ENCODE measurements at regions not wholly inside any gene's neighbourhood (a gene's known extent, or its start where the extent isn't known, plus 50 kb on each side); places are given as distances from the start of the nearest gene placed in this dataset.
"Not testable (repeated sequence)": the region's sequence is repeated elsewhere in the genome, so short reads cannot be mapped to it uniquely, and the experiment has no call there.

DNA sequence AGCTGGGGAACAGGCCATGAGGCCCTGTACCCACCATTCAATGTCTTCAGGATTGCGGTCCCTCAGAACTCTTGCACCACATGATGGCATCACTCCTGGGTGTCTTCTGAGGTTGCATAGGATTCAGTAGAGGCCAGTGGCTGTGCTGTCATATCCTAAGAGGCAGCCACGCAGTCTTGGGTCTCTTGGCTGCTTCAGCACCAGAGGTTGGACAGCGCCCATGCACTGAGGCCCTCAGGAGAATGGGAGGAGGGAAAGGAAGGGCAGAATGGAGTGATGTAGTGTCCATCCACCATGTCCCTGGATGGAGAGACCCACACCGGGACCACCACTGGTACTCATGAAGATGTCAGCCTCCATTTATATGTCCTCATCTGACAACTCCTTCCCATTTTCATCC, 439.9 kb downstream of the TUBA3C start:
- DNase-seq = not testable (repeated sequence)

DNA sequence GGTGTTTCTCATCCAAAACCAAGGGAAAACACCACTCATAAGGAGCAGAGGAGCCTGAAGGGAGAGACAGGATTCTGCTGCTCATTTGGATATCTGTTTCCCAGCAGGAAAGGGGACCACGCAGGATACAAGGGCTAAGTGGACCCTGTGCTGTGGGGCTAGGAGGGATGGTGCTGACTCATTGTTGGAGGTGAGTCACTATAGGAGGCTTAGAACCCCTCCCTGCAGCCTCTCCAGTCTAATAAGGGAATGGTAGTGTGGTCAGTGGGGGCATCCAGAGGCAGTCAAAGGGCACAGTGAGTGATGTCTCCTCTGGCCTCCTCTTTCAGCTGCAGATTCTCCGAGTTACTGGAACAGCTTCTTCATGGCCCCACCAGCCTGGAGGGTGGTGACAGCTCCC, 442.3 kb downstream of the TUBA3C start:
- DNase-seq = no peak

DNA sequence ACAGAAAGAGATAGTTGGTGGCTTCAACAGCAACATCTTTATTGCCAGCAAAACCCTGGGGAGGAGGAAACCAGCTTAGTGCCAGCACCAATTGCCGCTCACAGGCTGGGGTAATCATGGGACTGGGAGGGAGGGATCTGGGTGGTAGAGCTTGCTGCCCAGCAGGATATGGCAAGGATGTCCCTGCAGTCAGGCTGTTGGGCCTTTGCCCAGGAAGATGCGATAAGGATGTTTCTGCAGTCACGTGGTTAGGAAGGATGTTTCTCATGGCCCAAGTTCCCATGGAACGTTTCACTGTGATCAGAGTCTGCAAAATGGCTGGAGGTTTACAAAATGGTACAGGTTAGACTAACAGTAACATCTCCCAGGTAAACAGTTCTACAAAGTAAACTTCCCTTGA, 443.5 kb downstream of the TUBA3C start:
- DNase-seq = not testable (repeated sequence)

DNA sequence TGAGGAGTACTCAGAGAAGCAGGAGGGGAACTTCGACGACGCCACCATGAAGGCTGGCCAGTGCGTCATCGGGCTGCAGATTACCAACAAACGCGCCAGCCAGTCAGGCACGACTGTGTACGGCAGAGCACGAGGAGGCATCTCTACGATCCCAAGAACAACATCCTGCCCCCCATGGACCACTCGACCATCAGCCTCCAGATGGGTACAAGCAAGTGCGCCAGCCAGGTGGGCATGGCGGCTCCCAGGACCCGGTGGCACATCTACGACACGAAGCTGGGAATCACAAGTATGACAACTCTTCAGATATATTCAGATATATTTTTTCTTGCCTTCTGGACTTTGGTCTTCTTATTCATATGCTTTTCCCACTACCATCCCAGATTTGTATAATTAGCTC, 454.5 kb downstream of the TUBA3C start:
- DNase-seq = not testable (repeated sequence)

DNA sequence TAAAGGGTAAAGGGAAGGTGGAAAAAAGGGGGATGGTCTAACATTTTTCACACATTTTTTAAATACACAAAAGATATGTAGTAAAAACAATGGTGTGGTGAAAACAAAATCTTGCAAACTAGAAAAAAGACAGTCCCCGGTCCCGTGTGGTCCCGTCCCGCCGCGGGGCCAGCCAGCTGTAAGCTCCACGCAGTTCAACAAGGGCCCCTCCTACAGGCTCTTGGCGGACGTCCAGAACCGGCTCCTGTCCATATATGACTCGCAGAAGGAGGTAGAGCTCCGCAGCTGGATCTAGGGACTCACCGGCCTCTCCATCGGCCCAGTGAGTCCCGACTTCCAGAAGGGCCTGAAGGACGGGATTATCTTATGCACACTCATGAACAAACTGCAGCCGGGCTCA, 455.1 kb downstream of the TUBA3C start:
- DNase-seq = not testable (repeated sequence)

DNA sequence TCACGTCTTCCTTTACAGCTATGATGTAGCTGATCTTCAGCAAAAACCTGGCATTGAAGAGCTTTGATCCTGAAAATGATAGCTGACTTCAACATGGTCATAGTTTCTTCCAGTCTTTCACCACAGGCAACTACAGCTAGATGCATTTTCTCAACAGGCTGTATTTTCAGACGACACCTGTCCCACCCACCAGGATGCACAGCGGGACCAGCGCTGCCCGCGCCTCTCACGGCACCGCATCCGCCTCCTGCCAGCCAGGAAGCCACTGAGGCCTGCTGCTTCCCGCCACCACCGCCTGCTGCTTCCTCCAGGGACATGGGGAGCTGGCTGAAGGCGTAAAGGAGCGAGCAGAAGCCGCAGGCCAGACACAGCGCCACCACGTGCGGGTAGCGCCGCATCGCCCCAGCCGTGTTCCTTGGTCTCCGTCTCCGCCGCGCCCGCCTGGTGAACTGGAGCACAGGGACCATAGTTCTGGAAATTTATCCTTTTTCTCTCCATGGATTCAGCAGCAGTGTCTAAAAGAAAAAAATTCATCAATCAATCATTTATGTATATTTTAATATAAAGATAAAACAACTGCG, 456.3 kb downstream of the TUBA3C start:
- DNase-seq = not testable (repeated sequence)

DNA sequence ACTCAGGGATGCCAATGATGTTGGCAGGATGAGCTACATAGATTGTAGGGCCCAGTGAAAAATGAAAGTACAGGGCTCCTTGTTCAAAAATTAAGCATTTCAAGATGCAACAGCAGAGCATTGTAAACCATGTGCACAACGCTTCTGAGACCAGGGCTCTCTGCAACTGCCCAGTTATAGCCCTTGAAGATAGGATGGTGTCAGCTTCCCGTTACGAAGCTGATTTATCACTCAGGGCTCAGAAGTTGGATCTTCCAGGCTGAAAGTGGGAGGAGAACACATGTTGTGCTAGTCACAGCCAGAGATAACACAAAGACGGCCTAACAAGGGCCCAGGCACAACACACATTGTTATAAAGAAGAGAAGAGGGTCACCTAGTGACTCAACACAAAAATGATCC, 466.7 kb downstream of the TUBA3C start:
- DNase-seq = no peak

DNA sequence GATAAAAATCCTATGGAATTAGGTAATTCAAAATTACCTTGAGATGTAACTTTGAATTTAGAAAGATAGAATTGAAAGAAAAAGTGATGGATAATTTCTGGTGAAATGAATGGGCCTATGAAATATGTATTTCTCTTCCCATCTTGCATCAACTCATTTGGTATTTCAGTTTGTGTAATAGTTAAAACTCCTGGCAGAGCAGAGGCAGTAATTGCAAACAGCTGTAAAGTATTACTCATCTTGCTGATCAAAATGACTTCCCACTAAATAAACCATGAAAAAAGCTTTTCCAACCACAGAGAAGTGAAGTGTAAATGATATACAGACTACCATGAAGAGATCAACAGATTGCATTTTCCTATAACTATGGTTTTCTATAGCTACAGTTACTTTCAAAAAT, 471.0 kb downstream of the TUBA3C start:
- DNase-seq = not testable (repeated sequence)

DNA sequence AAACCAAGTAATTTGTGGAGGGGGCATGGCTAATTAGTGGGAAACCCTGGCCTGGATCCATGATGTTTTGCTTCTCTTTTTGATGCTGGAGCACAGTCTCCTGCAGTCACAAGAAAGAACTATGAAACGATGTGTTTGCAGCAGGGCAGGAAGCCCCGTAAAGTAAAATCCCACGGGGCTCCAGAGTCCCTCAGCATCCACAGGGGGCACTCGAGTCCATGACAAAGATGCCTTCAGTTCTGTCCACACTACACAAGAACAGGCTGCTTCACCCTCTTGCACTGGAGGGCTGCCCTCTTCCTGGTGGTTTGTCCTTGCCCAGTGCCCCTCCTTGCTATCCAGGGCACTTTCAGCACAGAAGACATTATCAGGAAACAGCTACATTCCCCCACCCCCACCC, 475.1 kb downstream of the TUBA3C start:
- DNase-seq = not testable (repeated sequence)

DNA sequence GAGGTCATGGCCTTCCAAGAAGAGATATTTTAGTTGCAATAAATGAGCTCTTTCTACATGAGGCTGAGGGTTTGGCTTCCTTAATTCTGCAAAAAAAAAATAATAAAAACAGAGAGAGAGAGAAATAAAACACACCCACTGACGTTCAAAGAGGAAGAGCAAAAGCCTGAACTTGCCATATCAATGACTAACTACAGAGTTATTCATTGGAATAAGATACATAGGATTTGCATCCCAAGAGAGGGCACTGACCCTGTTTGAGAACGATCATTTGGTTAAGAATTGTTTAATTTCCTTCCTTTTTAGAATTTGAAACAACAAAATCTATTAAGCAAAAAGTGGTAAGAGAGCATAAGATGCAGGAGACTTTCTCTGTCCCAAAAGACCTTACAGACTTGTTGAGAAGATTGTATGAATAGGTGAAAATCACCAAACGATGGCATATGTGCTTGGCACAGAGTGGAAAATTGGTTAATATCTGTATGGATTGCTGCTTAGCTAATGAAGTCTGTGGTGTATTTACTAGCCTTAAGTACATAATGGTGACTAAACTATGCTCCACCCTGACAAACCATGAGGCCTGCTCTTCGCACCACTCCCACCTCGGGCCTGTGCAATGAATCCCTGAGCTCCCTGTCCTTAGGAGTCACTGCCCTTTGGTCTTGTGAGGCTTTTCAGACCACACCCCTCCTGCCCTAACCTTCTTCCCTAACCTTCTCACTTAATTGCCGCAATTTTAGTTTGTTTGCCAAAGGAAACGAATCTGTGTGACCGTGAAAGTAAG, 479.0 kb downstream of the TUBA3C start:
- DNase-seq = not testable (repeated sequence)

DNA sequence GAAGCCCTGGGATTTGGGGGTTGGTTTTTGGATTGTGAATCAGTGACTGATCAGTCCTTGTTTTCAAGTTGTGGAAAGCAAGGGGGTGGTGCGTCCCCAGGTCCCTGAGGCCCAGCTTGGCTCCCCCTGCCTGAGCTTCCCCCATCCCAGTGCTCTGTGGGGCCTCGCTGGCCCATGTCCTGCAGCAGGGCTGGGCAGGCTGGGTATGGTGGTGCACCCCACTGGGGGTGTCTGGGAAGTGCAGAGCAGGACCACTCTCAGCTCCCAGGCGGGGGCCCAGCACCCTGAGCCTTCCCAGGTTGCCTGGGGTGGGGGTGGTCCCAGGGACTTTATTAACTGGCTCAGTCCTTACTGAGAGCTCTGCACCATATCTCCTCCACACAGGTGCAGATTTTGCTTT, 483.3 kb downstream of the TUBA3C start:
- not testable (repeated sequence) for DNase-seq

DNA sequence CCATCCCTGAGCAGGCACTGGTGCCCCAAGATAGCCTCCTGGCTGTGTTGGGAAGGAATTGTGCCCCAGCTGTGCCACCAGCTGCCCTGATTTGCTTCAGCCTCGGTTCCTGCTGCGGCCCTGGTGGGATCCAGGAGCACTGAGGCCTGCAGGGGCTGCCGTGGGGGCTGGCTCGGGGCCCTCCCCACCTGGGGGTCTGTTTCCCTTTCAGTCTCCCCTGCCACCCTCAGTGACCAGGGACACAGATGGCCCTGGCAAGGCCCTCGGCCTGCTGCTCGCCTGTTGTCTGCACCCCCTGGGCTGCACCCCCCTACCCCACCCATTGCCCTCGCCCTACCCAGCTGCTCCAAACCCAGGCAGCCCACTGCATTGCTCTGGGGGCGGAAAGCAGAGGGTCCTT, 483.8 kb downstream of the TUBA3C start:
- DNase-seq = not testable (repeated sequence)

DNA sequence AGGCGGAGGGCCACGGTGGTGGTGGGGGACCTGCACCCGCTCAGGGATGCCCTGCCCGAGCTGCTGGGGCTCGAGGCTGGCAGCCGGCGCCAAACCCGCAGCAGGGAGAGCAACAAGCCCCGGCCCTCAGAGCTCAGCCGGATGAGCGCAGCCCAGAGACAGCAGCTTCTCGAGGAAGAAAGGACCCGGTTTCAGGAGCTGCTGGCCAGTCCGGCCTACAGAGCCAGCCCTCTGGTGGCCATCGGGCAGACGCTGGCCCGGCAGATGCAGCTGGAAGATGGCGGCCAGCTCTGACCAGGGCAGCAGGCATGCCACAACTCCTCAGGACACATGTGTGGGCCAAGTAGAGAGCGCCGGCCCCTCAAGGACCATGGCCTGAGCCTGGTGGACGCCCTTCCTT, 484.4 kb downstream of the TUBA3C start:
- DNase-seq = not testable (repeated sequence)

DNA sequence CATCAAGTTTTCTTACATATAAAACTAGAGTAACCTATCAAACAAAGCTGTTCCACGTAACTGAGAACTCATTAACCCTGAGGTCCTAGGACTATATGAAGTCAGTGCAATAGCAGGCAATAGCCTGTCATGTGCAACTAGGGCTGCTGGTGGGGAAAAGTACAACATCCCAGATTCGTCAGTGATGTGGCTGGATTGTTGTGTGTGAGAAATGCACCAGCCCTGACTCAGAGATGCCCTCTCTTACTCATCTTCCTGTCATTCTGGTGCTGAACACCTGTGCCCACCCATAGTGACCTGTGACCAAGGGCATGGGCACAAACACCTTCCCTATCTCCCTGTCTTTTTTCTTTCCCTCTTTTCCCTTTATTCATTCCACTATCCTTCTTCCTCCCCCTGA, 504.2 kb downstream of the TUBA3C start:
- not testable (repeated sequence) for DNase-seq

DNA sequence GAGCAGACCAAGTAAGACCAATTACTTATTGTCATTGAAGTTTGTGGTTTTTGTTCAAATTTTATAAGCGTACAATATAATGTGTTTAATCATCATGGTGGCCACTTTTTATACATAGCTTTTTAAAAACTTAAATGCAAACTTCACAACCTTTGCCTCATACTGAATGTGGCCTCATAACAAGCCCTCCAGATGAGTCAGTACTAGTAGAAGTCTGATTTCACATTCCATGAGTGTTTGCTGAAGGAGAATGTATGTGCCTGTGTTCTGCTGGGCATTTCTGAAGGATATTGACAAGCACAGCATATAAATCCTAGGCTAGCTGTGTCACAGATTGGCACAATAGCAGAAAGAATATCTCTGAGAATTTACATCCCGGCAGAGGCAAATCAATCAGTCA, 506.4 kb downstream of the TUBA3C start:
- DNase-seq = not testable (repeated sequence)

DNA sequence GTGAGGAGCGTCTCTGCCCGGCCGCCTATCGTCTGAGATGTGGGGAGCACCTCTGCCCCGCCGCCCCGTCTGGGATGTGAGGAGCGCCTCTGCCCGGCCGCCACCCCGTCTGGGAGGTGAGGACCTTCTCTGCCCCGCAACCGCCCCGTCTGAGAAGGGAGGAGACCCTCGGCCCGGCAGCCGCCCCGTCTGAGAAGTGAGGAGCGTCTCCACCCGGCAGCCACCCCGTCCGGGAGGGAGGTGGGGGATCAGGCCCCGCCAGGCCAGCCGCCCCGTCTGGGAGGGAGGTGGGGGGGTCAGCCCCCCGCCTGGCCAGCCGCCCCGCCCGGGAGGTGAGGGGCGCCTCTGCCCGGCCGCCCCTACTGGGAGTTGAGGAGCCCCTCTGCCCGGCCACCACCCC, 507.8 kb downstream of the TUBA3C start:
- DNase-seq = not testable (repeated sequence)

DNA sequence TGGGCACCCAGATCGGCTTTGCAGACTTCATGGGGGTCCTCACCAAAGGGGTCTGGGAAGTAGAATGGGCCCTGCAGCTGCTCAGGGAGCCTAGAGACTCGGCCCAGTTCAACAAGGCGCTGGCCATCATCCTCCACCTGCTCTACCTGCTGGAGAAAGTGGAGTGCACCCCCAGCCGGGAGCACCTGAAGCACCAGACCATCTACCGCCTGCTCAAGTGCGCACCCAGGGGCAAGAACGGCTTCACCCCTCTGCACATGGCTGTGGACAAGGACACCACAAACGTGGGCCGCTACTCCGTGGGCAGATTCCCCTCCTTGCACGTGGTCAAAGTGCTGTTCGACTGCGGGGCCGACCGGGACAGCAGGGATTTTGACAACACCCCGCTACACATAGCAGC, 515.0 kb downstream of the TUBA3C start:
- DNase-seq = not testable (repeated sequence)

DNA sequence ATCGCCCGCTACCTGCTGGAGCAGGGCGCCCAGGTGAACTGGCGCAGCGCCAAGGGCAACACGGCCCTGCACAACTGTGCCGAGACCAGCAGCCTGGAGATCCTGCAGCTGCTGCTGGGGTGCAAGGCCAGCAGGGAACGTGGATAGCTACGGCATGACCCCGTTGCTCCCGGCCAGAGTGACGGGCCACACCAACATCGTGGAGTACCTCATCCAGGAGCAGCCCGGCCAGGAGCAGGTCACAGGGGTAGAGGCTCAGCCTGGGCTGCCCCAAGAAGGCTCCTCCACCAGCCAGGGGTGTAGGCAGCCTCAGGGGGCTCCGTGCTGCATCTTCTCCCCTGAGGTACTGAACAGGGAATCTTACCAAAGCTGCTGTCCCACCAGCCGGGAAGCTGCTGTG, 515.9 kb downstream of the TUBA3C start:
- DNase-seq = not testable (repeated sequence)

DNA sequence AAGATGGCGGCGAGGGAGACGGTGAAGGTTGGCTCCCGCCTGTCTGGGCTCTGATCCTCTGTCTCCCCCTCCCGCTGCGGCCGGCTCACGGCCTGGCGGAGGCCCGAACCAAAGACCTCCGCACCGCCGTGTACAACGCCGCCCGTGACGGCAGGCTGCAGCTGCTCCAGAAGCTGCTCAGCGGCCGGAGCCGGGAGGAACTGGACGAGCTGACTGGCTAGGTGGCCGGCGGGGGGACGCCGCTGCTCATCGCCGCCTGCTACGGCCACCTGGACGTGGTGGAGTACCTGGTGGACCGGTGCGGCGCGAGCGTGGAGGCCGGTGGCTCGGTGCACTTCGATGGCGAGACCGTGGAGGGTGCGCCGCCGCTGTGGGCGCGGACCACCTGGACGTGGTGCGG, 516.5 kb downstream of the TUBA3C start:
- not testable (repeated sequence) for DNase-seq

DNA sequence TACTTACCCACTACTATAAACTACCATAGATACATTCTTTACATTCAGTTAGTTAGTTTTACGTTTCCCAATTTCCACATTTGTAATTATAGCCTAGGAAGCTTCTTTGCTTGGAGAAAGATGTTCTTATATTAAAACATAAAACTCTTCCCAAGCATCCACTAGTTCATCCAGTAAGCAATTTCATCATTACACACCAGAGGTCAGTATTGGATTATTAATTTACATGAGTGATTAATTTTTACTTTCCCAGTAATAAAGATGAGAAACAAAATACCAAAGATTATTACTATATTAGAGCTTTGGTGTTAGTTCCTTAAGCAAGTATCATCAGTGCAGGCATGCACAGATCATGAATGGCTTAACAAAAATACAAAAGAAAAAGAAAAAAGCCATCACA, 518.4 kb downstream of the TUBA3C start:
- not testable (repeated sequence) for DNase-seq

DNA sequence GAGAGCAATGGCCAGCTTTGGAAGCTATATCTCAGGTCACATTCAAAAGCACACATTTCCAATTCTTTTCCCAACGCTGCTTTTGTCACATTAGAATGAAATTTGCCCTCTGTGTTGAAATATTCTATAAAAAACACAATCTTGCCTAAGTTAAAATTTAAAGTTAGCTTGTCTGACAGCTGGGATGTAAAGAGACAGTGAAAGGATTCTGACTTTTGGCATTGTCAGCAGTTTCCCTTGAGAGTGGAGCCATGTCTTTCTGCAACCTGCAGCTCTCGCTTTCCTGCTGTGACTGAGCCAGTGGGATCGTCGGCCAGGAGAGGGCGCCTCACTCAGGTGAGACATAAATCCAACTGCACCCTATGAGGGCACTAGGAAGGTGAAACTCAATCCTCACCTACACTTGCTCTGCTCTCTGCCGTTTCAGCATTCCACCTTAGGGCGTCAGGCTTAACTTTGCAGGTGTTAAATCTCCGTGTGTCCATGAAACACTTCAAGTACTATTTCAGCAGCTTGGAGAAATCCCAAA, 537.9 kb downstream of the TUBA3C start:
- not testable (repeated sequence) for DNase-seq

DNA sequence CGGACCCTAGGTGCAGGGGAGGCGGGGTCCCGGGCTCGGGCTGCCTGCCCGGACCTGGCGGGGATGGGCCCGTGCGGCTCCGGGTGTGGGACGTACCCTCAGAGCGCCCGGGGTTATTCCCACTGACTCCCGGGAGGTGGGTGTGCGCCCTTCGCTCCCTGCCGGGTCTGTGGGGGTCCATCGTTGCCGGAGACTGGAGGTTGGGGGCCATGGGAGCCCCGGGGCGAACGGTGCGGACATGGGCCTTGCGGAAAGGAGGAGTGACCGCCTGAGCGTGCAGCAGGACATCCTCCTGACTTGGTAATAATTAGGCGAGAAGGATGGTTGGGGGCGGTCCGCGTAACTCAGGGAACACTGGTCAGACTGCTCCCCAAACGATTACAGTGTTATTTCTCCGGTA, 552.7 kb downstream of the TUBA3C start:
- not testable (repeated sequence) for DNase-seq

DNA sequence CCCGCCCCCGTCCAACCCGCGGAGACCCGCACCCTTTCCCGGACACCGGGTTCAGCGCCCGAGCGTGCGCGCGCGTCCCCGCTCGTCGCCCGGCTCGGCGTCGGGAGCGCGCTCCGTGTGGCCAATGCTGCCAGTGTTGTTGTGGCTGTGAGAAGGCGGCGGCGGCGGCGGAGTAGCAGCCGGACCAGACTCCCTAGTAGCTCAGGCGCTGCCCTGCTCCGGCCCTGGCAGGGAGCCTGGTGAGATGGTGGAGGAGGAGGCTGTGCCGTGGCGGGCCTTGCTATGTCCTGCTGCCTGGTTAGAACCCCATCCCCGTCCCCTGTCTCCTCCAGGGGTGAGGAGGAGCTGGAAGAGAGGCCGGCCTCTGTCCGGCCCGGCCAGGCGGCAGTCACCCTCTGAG, 553.2 kb downstream of the TUBA3C start:
- no peak for DNase-seq

DNA sequence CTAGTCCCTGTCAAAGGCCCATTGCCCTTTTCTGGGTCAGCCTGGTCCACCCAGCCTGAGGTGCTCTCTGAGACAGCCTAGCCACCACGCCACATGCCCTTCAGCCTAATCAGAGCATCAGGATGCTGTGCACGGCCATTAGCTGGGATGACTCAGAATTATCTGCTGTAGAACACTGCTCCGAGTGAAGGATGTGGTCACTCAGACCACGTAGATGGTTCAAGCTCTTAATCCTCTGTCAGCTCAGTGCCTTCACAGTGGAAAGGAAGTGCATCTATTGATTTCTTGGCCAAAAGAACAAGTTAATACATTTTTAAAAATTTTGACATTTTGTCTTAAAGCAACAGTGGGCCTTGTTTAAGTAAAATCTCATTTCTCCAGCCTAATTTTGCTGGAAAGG, 557.6 kb downstream of the TUBA3C start:
- DNase-seq = not testable (repeated sequence)

Measured in KG1 (cell line).